Hepatocyte (in vitro differentiated cells): ENCODE measurements at regions not wholly inside any gene's neighbourhood (a gene's known extent, or its start where the extent isn't known, plus 50 kb on each side); places are given as distances from the start of the nearest gene placed in this dataset.
"Not testable (repeated sequence)": the region's sequence is repeated elsewhere in the genome, so short reads cannot be mapped to it uniquely, and the experiment has no call there.

Source experiments
- DNase-seq: peaks from one replicate; pipeline ENCODE4 v3.0.0-alpha.2; 2016; ENCODE audit warnings: low spot score
- H2AFZ ChIP-seq: fragments of 200-600 bp; sonication (generic); 2 replicates; pipeline ENCODE4 v1.6.0; 2016; ENCODE audit warnings: antibody characterized with exemption, mild to moderate bottlenecking
- H3K27ac ChIP-seq: fragments of 200-600 bp; sonication (generic); 2 replicates; pipeline ENCODE4 v1.5.1; 2016; ENCODE audit warnings: mild to moderate bottlenecking
- H3K27me3 ChIP-seq: fragments of 200-600 bp; sonication (generic); 2 replicates; pipeline ENCODE4 v1.6.1; 2016
- H3K36me3 ChIP-seq: fragments of 200-600 bp; sonication (generic); replicated peaks from 2 replicates; pipeline ENCODE4 v1.5.1; 2016; ENCODE audit warnings: low read depth; ENCODE audit not compliant: insufficient read depth
- H3K4me1 ChIP-seq: fragments of 200-600 bp; sonication (generic); 2 replicates; pipeline ENCODE4 v1.5.1; 2016; ENCODE audit warnings: mild to moderate bottlenecking, moderate library complexity; ENCODE audit not compliant: insufficient read depth
- H3K4me2 ChIP-seq: fragments of 200-600 bp; sonication (generic); 2 replicates; pipeline ENCODE4 v1.6.0; 2016
- H3K4me3 ChIP-seq: fragments of 200-600 bp; sonication (generic); 2 replicates; pipeline ENCODE4 v1.5.1; 2016; ENCODE audit warnings: mild to moderate bottlenecking
- H3K79me2 ChIP-seq: fragments of 200-600 bp; sonication (generic); 2 replicates; pipeline ENCODE4 v1.6.0; 2017; ENCODE audit warnings: mild to moderate bottlenecking
- H3K9me2 ChIP-seq: fragments of 200-600 bp; sonication (generic); replicated peaks from 2 replicates; pipeline ENCODE4 v1.6.0; 2017; ENCODE audit warnings: mild to moderate bottlenecking; ENCODE audit not compliant: insufficient read depth
- H3K9me3 ChIP-seq: fragments of 200-600 bp; sonication (generic); 2 replicates; pipeline ENCODE4 v1.5.1; 2016; ENCODE audit warnings: low read depth, mild to moderate bottlenecking
- H4K20me1 ChIP-seq: fragments of 200-600 bp; sonication (generic); 2 replicates; pipeline ENCODE4 v1.6.0; 2016; ENCODE audit warnings: mild to moderate bottlenecking; ENCODE audit not compliant: insufficient read depth, poor library complexity, severe bottlenecking
- EZH2 ChIP-seq: fragments of 200-600 bp; sonication (generic); IDR thresholded peaks from 2 replicates; pipeline ENCODE4 v1.6.1; 2016; ENCODE audit warnings: antibody characterized with exemption, mild to moderate bottlenecking, borderline replicate concordance
- EZH2phosphoT487 ChIP-seq: fragments of 200-600 bp; sonication (generic); IDR thresholded peaks from one replicate; pipeline ENCODE4 v1.6.1; 2018; ENCODE audit warnings: antibody characterized with exemption, mild to moderate bottlenecking, low read depth, moderate library complexity; ENCODE audit not compliant: unreplicated experiment, severe bottlenecking
- WGBS: methylation state at CpG from one replicate; pipeline ENCODE4 v1.1.6; 2016; ENCODE audit warnings: low lambda C conversion rate; ENCODE audit errors: missing lambda C conversion rate; 5-methylcytosine and 5-hydroxymethylcytosine counted together
- TF ChIP-seq, protein P1 (sequence below): fragments of 200-600 bp; sonication (generic); IDR thresholded peaks from 2 replicates; pipeline ENCODE4 v1.5.1; 2016; ENCODE audit warnings: antibody characterized with exemption, mild to moderate bottlenecking; ENCODE audit not compliant: poor library complexity

DNA sequence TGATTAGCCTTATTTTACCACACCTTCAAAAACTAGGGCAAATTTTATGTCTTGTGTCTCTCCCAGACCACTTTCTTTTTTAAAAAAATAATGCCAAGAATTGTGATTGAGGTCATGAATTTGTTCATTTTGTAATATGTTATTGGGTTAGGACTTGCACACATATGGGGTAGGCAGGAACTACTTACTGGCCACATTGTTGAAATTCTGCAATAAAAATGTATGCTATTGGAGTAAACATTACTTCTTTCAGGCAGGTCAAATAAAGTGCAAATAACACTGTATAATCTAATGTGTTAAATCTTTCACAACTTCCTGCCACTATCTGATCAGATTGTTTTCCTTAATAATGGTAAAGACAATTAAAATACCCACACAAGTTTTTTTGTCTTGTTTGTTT, 166.6 kb upstream of the COL11A1 start:
- Histone ChIP-seq H3K27ac (no peak overlapping the region), H3K4me2 (no peak overlapping the region), H3K27me3 (no peaks in the 10 kb centered on the region), H3K4me1 (no peaks in the 10 kb centered on the region), H3K79me2 (no peaks in the 10 kb centered on the region), H2AFZ (no peak overlapping the region), H3K9me2 (no peaks in the 10 kb centered on the region), H3K4me3 (no peak overlapping the region), H4K20me1 (no peaks in the 10 kb centered on the region), H3K9me3 (no peaks in the 10 kb centered on the region), H3K36me3 (no peaks in the 10 kb centered on the region)
- no peak for DNase-seq
- TF ChIP-seq, protein P1, sequence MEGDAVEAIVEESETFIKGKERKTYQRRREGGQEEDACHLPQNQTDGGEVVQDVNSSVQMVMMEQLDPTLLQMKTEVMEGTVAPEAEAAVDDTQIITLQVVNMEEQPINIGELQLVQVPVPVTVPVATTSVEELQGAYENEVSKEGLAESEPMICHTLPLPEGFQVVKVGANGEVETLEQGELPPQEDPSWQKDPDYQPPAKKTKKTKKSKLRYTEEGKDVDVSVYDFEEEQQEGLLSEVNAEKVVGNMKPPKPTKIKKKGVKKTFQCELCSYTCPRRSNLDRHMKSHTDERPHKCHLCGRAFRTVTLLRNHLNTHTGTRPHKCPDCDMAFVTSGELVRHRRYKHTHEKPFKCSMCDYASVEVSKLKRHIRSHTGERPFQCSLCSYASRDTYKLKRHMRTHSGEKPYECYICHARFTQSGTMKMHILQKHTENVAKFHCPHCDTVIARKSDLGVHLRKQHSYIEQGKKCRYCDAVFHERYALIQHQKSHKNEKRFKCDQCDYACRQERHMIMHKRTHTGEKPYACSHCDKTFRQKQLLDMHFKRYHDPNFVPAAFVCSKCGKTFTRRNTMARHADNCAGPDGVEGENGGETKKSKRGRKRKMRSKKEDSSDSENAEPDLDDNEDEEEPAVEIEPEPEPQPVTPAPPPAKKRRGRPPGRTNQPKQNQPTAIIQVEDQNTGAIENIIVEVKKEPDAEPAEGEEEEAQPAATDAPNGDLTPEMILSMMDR, result no peak
- TF ChIP-seq EZH2phosphoT487, result no peak
- no peak for TF ChIP-seq EZH2

DNA sequence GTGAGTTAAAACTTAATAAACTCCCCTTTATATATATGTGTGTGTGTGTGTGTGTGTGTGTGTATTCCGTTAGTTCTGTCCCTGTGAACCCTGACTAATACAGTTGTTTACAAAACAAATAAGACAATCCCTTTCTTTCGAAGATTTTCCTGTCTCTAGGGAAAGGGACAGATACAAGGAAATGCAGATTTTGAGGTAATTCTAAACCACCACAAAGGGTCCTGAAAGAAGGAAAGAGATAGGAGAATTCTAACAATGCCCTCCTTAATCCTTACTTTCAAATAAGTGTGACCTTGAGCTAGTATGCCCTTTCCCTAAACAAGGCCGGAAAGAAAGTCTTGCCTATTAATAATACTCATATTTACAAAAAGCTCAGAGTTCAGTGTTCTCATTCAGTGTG, 164.8 kb upstream of the COL11A1 start:
- Histone ChIP-seq H3K9me2 (no peaks in the 10 kb centered on the region), H3K79me2 (no peaks in the 10 kb centered on the region), H3K9me3 (no peaks in the 10 kb centered on the region), H3K4me3 (no peak overlapping the region), H3K4me1 (no peaks in the 10 kb centered on the region), H3K27ac (no peak overlapping the region), H3K36me3 (no peaks in the 10 kb centered on the region), H3K27me3 (no peaks in the 10 kb centered on the region), H2AFZ (no peak overlapping the region), H4K20me1 (no peaks in the 10 kb centered on the region), H3K4me2 (no peak overlapping the region)
- WGBS, result 49% methylated on average over 3 of the region's 3 CpGs
- TF ChIP-seq EZH2phosphoT487, result no peak
- no peak for TF ChIP-seq EZH2
- no peak for DNase-seq

DNA sequence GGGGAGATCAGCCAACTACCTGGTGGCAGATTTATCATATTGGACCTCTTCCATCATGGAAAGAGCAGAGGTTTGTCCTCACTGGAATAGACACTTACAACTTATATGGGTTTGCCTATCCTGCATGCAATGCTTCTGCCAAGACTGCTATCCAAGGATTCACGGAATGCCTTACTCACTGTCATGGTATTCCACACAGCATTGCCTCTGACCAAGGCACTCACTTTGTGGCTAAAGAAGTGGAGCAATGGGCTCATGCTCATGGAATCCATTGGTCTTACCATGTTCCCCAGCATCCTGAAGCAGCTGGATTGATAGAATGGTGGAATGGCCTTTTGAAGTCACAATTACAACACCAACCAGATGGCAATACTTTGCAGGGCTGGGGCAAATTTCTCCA, 163.1 kb upstream of the COL11A1 start:
- WGBS, result 100% methylated on average over 1 of the region's 1 CpG
- not testable (repeated sequence) for H3K36me3 ChIP-seq, H3K4me3 ChIP-seq, H2AFZ ChIP-seq, H3K9me2 ChIP-seq, H3K4me2 ChIP-seq, H3K27me3 ChIP-seq, H3K27ac ChIP-seq, H3K4me1 ChIP-seq, H3K79me2 ChIP-seq, DNase-seq, H3K9me3 ChIP-seq, H4K20me1 ChIP-seq

DNA sequence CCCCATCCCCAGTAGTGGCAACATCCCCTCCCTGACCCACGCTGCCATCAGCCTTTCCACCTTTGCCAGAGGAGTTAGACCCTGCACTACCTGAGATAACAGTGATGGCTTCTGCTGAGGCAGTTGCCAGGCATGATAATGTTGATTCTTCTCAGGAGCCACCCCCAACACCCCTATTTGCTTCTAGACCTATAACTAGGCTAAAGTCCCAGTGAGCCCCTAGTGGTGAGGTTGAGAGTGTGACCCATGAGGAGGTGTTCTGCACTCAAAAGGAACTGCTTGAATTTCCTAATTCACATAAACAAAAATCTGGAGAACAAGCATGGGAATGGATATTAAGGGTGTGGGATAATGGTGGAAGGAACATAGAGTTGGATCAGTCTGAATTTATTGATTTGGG, 159.6 kb upstream of the COL11A1 start:
- 100% methylated on average over 1 of the region's 1 CpG for WGBS
- H3K4me1 ChIP-seq, result no peaks in the 10 kb centered on the region
- H4K20me1 ChIP-seq, result no peaks in the 10 kb centered on the region
- H3K27me3 ChIP-seq, result no peaks in the 10 kb centered on the region
- H3K4me3 ChIP-seq, result no peak overlapping the region
- DNase-seq, result no peak
- H2AFZ ChIP-seq, result no peak overlapping the region
- no peak overlapping the region for H3K4me2 ChIP-seq
- no peaks in the 10 kb centered on the region for H3K79me2 ChIP-seq
- no peaks in the 10 kb centered on the region for H3K36me3 ChIP-seq
- no peaks in the 10 kb centered on the region for H3K9me3 ChIP-seq
- H3K27ac ChIP-seq, result no peak overlapping the region
- TF ChIP-seq, protein P1, result no peak
- TF ChIP-seq EZH2, result no peak
- no peak for TF ChIP-seq EZH2phosphoT487
- H3K9me2 ChIP-seq, result no peaks in the 10 kb centered on the region

DNA sequence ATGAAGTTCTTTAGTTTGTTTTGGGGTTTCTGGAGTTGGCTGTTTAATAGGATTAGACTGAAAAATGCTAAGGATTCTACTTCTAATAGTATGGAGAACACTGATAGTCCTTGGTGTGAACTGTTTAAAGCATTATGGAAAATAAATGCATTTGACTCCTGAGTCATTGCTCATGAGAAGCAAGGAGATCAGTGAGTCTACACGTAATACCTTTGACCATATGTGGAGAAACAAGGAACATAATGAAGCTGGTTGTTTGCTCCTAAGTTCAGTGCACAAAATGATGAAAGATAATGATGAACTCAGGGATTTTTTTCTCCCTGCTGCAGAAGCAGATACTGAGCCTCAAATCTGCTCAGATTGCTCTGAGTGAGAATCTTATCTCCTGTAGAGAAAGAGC, 158.9 kb upstream of the COL11A1 start:
- H2AFZ ChIP-seq, result no peak overlapping the region
- 88% methylated on average over 1 of the region's 1 CpG for WGBS
- H3K4me3 ChIP-seq, result no peak overlapping the region
- H3K4me1 ChIP-seq, result no peaks in the 10 kb centered on the region
- H4K20me1 ChIP-seq, result no peaks in the 10 kb centered on the region
- TF ChIP-seq EZH2 (no peak), EZH2phosphoT487 (no peak)
- TF ChIP-seq, protein P1, result no peak
- DNase-seq, result no peak
- H3K27ac ChIP-seq, result no peak overlapping the region
- no peaks in the 10 kb centered on the region for H3K79me2 ChIP-seq
- no peaks in the 10 kb centered on the region for H3K27me3 ChIP-seq
- H3K4me2 ChIP-seq, result no peak overlapping the region
- no peaks in the 10 kb centered on the region for H3K9me3 ChIP-seq
- H3K9me2 ChIP-seq, result no peaks in the 10 kb centered on the region
- H3K36me3 ChIP-seq, result no peaks in the 10 kb centered on the region
